Endothelial cell of umbilical vein (primary cell): ENCODE measurements at regions not wholly inside any gene's neighbourhood (a gene's known extent, or its start where the extent isn't known, plus 50 kb on each side); places are given as distances from the start of the nearest gene placed in this dataset.

Experiments used
- BruUV-seq: library from RNA; stranded (reverse); fragments of 400-500 nt; replicated peaks from 2 replicates; lab custom pipeline; 2021; lab: Mats Ljungman, UMichigan
- CTCF ChIA-PET: fragments of 300-600, 350-600 bp; sonication (Branson Sonifier 250); formaldehyde crosslinking; loops from one replicate; lab custom pipeline; 2021; ENCODE audit warnings: antibody characterized with exemption, inconsistent platforms; lab: Charles Lee
- POLR2A ChIA-PET: fragments of 300-600, 350-600 bp; sonication (Branson Sonifier 250); formaldehyde crosslinking; loops from one replicate; lab custom pipeline; 2021; ENCODE audit warnings: antibody characterized with exemption, inconsistent platforms; lab: Charles Lee
- DNase-seq: peaks from one replicate; pipeline ENCODE4 v3.0.0-alpha.2; 2011; ENCODE audit warnings: low read depth, low spot score
- FAIRE-seq: peaks from 2 replicates; lab custom pipeline; 2011; peaks lifted over from hg19 to GRCh38; lab: Jason Lieb, UNC
- H2AFZ ChIP-seq: 2 replicates; pipeline ENCODE4 v1.6.0; 2012; ENCODE audit warnings: low read depth, low read length, control low read depth, inconsistent platforms
- H3K27ac ChIP-seq: 2 replicates; pipeline ENCODE4 v1.5.1; 2011; ENCODE audit warnings: low read depth, mild to moderate bottlenecking, control low read depth, low read length, moderate library complexity; ENCODE audit not compliant: insufficient read depth
- H3K27me3 ChIP-seq, 2 experiments: 2 replicates each; pipeline versions ENCODE4 v1.6.0 to v1.6.1; 2011; ENCODE audit warnings: low read length in 2 of 2, mixed read lengths in 1 of 2; ENCODE audit not compliant: control insufficient read depth in 2 of 2, insufficient read depth in 2 of 2
- H3K36me3 ChIP-seq, 2 experiments: 2 replicates in 1 of 2; 3 replicates in 1 of 2; pipeline ENCODE4 v1.5.1; 2011; ENCODE audit warnings: low read length in 2 of 2, mild to moderate bottlenecking in 1 of 2, moderate library complexity in 1 of 2; ENCODE audit not compliant: control insufficient read depth in 2 of 2, insufficient read depth in 2 of 2; ENCODE audit errors: extremely low read depth in 1 of 2
- H3K4me1 ChIP-seq: 3 replicates; pipeline ENCODE4 v1.5.1; 2011; ENCODE audit warnings: mild to moderate bottlenecking, low read length; ENCODE audit not compliant: control insufficient read depth, insufficient read depth; ENCODE audit errors: extremely low read depth
- H3K4me2 ChIP-seq: 2 replicates; pipeline ENCODE4 v1.6.1; 2011; ENCODE audit warnings: low read length, control low read depth, mixed read lengths; ENCODE audit not compliant: insufficient read depth
- H3K4me3 ChIP-seq, 3 experiments: fragments of 200-600 bp in 1 of 3; sonication (generic), shearing (Covaris generic) in 1 of 3; replicated peaks in 1 of 3; 2 replicates each; pipeline ENCODE4 v1.5.1; 2011 to 2016; ENCODE audit warnings: control low read depth in 3 of 3, low read length in 3 of 3, mild to moderate bottlenecking in 2 of 3, inconsistent platforms in 1 of 3, low read depth in 1 of 3, moderate library complexity in 1 of 3; ENCODE audit not compliant: insufficient read depth in 1 of 3
- H3K79me2 ChIP-seq: 2 replicates; pipeline ENCODE4 v1.6.0; 2012; ENCODE audit warnings: low read length, inconsistent platforms; ENCODE audit not compliant: control insufficient read depth, insufficient read depth
- H3K9ac ChIP-seq: replicated peaks from 2 replicates; pipeline ENCODE3; 2011; ENCODE audit warnings: low read length, control low read depth; ENCODE audit not compliant: insufficient read depth; ENCODE audit errors: extremely low read depth
- H3K9me1 ChIP-seq: replicated peaks from 3 replicates; pipeline ENCODE4 v1.6.0; 2011; ENCODE audit warnings: mild to moderate bottlenecking, low read length; ENCODE audit not compliant: control insufficient read depth, insufficient read depth; ENCODE audit errors: extremely low read depth
- H3K9me3 ChIP-seq: replicated peaks from 2 replicates; pipeline ENCODE4 v1.5.1; 2012; ENCODE audit warnings: low read length, inconsistent platforms; ENCODE audit not compliant: control insufficient read depth, insufficient read depth
- H4K20me1 ChIP-seq: replicated peaks from 2 replicates; pipeline ENCODE3; 2011; ENCODE audit warnings: mild to moderate bottlenecking, low read length; ENCODE audit not compliant: control insufficient read depth, insufficient read depth; ENCODE audit errors: extremely low read depth
- EZH2 ChIP-seq: IDR thresholded peaks from 2 replicates; pipeline ENCODE4 v1.6.1; 2012; ENCODE audit warnings: borderline replicate concordance, low read depth, mild to moderate bottlenecking, moderate library complexity, low read length, inconsistent platforms; ENCODE audit not compliant: severe bottlenecking
- FOS ChIP-seq: IDR thresholded peaks from 2 replicates; pipeline ENCODE4 v1.6.1; 2011; ENCODE audit warnings: mild to moderate bottlenecking, low read length, moderate library complexity, borderline replicate concordance; ENCODE audit not compliant: insufficient read depth
- GATA2 ChIP-seq: IDR thresholded peaks from 2 replicates; pipeline ENCODE4 v1.7.0; 2011; ENCODE audit warnings: low read depth, mild to moderate bottlenecking, moderate library complexity, mixed read lengths, low read length; ENCODE audit not compliant: insufficient read length, insufficient read depth
- JUN ChIP-seq: IDR thresholded peaks from 2 replicates; pipeline ENCODE4 v1.6.1; 2011; ENCODE audit warnings: borderline replicate concordance, low read depth; ENCODE audit not compliant: insufficient read length, insufficient read depth
- MYC ChIP-seq: IDR thresholded peaks from one replicate; pipeline ENCODE4 v1.6.1; 2011; ENCODE audit warnings: mild to moderate bottlenecking, low read depth, low read length
- POLR2A ChIP-seq: IDR thresholded peaks from 2 replicates; pipeline ENCODE4 v1.6.1; 2012; ENCODE audit warnings: low read depth, mild to moderate bottlenecking, control low read depth, low read length
- POLR2AphosphoS5 ChIP-seq: IDR thresholded peaks from 2 replicates; pipeline ENCODE4 v1.6.1; 2012; ENCODE audit warnings: low read depth, mild to moderate bottlenecking, control low read depth, low read length, moderate library complexity; ENCODE audit not compliant: insufficient read depth
- dilution Hi-C: fragments of 300-500 bp; cut with MboI; formaldehyde crosslinking; loops from one replicate; pipeline ENCODE4 v1.15.0; 2019; ENCODE audit warnings: low sequenced_read_pairs; ENCODE audit not compliant: extremely low pct_ligation_motif_present
- intact Hi-C: fragments of 100-400 bp; cut with micrococcal nuclease; formaldehyde crosslinking; loops from one replicate; pipeline ENCODE4 v1.10.0; 2022
- TF ChIP-seq, protein P1 (sequence below), 2 donors: IDR thresholded peaks; 1 replicate in 1 of 2; 2 replicates in 1 of 2; pipeline ENCODE4 v1.5.1; 2011; ENCODE audit warnings: low read length in 2 of 2, mild to moderate bottlenecking in 2 of 2, moderate library complexity in 2 of 2, control low read depth in 1 of 2, inconsistent platforms in 1 of 2, low read depth in 1 of 2; ENCODE audit not compliant: insufficient read depth in 1 of 2; ENCODE audit errors: extremely low read depth in 1 of 2
- TF ChIP-seq, protein P2 (sequence below): IDR thresholded peaks from 2 replicates; pipeline ENCODE4 v1.6.1; 2011; ENCODE audit not compliant: insufficient read depth, insufficient read length

DNA sequence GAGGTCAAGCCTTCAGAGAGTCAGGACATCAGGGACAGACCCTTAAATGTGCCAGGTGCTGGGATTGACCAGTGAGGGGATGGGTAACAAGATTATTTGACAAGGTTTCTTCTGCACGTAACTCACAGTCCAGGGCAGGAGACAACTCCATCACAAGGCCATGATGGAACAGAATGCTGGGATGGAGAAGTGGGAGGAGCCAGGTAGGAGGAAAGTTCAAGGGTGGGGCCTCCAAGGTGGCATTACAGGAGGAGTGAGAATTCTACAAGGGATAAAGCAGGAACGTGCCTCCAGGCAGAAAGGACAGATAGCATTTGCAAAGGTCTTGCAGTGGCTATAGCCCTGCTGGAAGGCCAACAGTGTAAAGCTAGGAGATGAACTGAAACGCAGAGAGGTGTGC is 102.2 kb downstream of the FGF18 start:
- POLR2A ChIA-PET = no interaction called here
- FAIRE-seq = no peak
- H3K4me3 ChIP-seq = no peak overlapping the region

More for the DNA sequence above, 102.2 kb downstream of the FGF18 start:
- H3K9ac ChIP-seq = no peak overlapping the region
- H3K4me2 ChIP-seq = no peak overlapping the region
- no peaks in the 10 kb centered on the region for H3K9me3 ChIP-seq
- dilution Hi-C loops = no loop called here
- no peak overlapping the region for H3K27ac ChIP-seq
- no TSS peak for BruUV-seq
- TF ChIP-seq, protein P1, sequence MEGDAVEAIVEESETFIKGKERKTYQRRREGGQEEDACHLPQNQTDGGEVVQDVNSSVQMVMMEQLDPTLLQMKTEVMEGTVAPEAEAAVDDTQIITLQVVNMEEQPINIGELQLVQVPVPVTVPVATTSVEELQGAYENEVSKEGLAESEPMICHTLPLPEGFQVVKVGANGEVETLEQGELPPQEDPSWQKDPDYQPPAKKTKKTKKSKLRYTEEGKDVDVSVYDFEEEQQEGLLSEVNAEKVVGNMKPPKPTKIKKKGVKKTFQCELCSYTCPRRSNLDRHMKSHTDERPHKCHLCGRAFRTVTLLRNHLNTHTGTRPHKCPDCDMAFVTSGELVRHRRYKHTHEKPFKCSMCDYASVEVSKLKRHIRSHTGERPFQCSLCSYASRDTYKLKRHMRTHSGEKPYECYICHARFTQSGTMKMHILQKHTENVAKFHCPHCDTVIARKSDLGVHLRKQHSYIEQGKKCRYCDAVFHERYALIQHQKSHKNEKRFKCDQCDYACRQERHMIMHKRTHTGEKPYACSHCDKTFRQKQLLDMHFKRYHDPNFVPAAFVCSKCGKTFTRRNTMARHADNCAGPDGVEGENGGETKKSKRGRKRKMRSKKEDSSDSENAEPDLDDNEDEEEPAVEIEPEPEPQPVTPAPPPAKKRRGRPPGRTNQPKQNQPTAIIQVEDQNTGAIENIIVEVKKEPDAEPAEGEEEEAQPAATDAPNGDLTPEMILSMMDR (IDR thresholded peaks at IDR 0.05; ENCODE audit: extremely low read depth in 1 of 2, insufficient read depth in 1 of 2, low read depth in 1 of 2, low read length in 2 of 2) = no peak
- TF ChIP-seq POLR2AphosphoS5 (no peak), MYC (no peak), GATA2 (no peak), POLR2A (no peak), FOS (no peak), EZH2 (no peak), JUN (no peak)
- TF ChIP-seq, protein P2, sequence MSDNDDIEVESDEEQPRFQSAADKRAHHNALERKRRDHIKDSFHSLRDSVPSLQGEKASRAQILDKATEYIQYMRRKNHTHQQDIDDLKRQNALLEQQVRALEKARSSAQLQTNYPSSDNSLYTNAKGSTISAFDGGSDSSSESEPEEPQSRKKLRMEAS = no peak
- peaks cover 0 to 2% of the 10 kb centered on the region in 2 experiments for H3K27me3 ChIP-seq
- intact Hi-C loops = loop anchor here (5.0 kb wide), 1 partner anchor 76 kb away; no protein-coding TSS in a partner anchor
- H2AFZ ChIP-seq = no peak overlapping the region
- no peak for DNase-seq
- peaks cover 13% of the 10 kb centered on the region for H3K4me1 ChIP-seq
- CTCF ChIA-PET = interaction anchor here (0.9 to 1.3 kb wide), 4 partner anchors 9 to 75 kb away, joined by 3 to 5 read pairs (median 4); no protein-coding TSS in a partner anchor
- H3K79me2 ChIP-seq = no peaks in the 10 kb centered on the region
- H4K20me1 ChIP-seq = no peaks in the 10 kb centered on the region
- no peaks in the 10 kb centered on the region for H3K36me3 ChIP-seq
- no peaks in the 10 kb centered on the region for H3K9me1 ChIP-seq
